ENCODE measurements at regions not wholly inside any gene's neighbourhood (a gene's known extent, or its start where the extent isn't known, plus 50 kb on each side); places are given as distances from the start of the nearest gene placed in this dataset.

GRCh38 chr3:87975716-87976115 is 83.1 kb downstream of the CGGBP1 start:
- TF ChIP-seq, protein P1, sequence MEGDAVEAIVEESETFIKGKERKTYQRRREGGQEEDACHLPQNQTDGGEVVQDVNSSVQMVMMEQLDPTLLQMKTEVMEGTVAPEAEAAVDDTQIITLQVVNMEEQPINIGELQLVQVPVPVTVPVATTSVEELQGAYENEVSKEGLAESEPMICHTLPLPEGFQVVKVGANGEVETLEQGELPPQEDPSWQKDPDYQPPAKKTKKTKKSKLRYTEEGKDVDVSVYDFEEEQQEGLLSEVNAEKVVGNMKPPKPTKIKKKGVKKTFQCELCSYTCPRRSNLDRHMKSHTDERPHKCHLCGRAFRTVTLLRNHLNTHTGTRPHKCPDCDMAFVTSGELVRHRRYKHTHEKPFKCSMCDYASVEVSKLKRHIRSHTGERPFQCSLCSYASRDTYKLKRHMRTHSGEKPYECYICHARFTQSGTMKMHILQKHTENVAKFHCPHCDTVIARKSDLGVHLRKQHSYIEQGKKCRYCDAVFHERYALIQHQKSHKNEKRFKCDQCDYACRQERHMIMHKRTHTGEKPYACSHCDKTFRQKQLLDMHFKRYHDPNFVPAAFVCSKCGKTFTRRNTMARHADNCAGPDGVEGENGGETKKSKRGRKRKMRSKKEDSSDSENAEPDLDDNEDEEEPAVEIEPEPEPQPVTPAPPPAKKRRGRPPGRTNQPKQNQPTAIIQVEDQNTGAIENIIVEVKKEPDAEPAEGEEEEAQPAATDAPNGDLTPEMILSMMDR (IDR thresholded peaks at IDR 0.05; ENCODE audit: low read depth, low read length, missing input control): no peak
- no peak for TF ChIP-seq YY1 (IDR thresholded peaks at IDR 0.05)
- TF ChIP-seq RXRA (IDR thresholded peaks at IDR 0.05): no peak
- no peak for TF ChIP-seq GABPA (IDR thresholded peaks at IDR 0.05 in 1 of 2, conservative IDR thresholded peaks at IDR 0.05 in 1 of 2)
- TF ChIP-seq RAD21 (IDR thresholded peaks at IDR 0.05): no peak
- TF ChIP-seq, protein P2, sequence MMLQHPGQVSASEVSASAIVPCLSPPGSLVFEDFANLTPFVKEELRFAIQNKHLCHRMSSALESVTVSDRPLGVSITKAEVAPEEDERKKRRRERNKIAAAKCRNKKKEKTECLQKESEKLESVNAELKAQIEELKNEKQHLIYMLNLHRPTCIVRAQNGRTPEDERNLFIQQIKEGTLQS (IDR thresholded peaks at IDR 0.05): no peak
- TF ChIP-seq NR2F2 (IDR thresholded peaks at IDR 0.05): no peak
- no peak for TF ChIP-seq JUND (IDR thresholded peaks at IDR 0.05)
- TF ChIP-seq TAF1 (conservative IDR thresholded peaks at IDR 0.05): no peak

All from liver (tissue), 3 donors.